ENCODE measurements at regions not wholly inside any gene's neighbourhood (a gene's known extent, or its start where the extent isn't known, plus 50 kb on each side); places are given as distances from the start of the nearest gene placed in this dataset.

DNA sequence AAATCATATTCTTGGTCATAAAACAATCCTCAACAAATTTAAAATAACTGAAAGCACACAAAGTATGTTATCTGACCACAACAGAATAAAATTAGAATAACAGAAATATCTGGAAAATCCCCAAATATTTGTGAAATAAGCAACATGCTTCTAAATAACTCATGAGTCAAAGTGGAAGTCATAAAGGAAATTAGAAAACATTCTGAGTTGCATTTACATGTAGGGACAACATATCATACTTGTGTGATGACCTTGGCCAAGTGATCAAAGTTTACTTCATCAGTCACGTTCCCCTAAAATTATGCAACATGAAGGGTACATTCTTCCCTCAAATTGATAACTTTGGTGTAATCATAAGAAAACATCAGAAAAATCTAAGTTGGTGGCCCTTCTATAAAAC, 64.7 kb downstream of the CSF2 start:
- TF ChIP-seq, protein P1, sequence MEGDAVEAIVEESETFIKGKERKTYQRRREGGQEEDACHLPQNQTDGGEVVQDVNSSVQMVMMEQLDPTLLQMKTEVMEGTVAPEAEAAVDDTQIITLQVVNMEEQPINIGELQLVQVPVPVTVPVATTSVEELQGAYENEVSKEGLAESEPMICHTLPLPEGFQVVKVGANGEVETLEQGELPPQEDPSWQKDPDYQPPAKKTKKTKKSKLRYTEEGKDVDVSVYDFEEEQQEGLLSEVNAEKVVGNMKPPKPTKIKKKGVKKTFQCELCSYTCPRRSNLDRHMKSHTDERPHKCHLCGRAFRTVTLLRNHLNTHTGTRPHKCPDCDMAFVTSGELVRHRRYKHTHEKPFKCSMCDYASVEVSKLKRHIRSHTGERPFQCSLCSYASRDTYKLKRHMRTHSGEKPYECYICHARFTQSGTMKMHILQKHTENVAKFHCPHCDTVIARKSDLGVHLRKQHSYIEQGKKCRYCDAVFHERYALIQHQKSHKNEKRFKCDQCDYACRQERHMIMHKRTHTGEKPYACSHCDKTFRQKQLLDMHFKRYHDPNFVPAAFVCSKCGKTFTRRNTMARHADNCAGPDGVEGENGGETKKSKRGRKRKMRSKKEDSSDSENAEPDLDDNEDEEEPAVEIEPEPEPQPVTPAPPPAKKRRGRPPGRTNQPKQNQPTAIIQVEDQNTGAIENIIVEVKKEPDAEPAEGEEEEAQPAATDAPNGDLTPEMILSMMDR (IDR thresholded peaks at IDR 0.05; ENCODE audit: poor library complexity) = no peak
- TF ChIP-seq EZH2 (IDR thresholded peaks at IDR 0.05; ENCODE audit: borderline replicate concordance) = no peak
